Embryonic facial prominence (tissue), 1 donor: ENCODE measurements at regions not wholly inside any gene's neighbourhood (a gene's known extent, or its start where the extent isn't known, plus 50 kb on each side); places are given as distances from the start of the nearest gene placed in this dataset.
"Not testable (repeated sequence)": the region's sequence is repeated elsewhere in the genome, so short reads cannot be mapped to it uniquely, and the experiment has no call there.

ENCODE experiments used
- DNase-seq: peaks from one replicate; pipeline ENCODE4 v3.0.0-alpha.2; 2016; ENCODE audit errors: extremely low spot score

DNA sequence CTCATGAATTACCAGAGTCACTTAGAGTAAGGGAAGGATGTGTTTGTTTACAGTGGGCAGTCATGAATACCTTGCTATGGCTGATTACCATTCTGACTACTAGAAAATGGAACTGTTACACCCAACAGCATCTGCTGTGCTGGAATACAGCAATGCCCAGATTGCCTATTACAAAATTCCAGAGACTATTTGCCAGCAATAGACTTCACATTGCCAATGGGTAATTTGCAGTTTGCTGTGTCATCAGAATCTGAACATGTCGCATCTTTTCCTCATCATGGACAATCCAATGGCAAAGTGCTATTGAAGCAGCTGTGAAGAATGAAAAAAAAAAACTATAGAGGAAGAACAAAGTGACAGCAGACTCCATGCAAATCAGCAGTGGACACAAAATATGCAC lies 356.6 kb downstream of the CXXC4 start:
- no peak for DNase-seq

DNA sequence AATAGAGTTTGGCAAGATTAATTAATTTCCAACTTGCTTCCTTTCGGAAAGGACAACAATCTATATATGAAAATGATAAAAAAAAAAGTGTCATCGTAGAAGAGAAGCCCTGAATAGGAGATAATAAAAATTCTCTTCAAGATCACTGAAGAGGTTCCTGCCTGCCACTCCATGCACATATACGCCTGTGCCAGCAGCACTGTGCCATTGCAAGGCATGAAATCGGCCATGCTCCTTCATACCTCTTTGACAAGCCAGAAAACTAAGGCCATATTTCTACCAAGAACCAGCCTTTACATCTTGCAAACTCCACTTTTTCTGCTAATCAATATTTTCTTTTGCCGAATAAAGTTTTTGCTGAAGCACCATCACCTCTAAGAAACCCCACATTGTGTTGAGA lies 365.5 kb downstream of the CXXC4 start:
- DNase-seq, result no peak

DNA sequence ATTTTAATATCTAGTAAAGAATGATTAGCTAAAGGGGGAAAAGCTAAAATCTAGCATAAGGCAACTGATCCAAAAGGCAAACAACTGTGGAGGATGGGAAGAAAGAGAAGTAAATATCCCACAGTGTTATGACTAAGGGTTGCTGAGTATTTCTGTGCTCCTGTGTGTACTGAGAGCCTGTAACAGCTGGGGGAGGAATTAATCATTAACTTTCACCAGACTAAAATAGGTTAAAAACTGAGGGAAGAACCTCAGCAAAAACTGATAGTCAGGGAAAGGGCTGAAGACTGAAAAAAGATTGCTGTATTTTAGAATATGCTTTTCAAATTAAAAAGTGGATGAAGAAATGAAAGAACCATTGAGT lies 365.9 kb downstream of the CXXC4 start:
- no peak for DNase-seq

DNA sequence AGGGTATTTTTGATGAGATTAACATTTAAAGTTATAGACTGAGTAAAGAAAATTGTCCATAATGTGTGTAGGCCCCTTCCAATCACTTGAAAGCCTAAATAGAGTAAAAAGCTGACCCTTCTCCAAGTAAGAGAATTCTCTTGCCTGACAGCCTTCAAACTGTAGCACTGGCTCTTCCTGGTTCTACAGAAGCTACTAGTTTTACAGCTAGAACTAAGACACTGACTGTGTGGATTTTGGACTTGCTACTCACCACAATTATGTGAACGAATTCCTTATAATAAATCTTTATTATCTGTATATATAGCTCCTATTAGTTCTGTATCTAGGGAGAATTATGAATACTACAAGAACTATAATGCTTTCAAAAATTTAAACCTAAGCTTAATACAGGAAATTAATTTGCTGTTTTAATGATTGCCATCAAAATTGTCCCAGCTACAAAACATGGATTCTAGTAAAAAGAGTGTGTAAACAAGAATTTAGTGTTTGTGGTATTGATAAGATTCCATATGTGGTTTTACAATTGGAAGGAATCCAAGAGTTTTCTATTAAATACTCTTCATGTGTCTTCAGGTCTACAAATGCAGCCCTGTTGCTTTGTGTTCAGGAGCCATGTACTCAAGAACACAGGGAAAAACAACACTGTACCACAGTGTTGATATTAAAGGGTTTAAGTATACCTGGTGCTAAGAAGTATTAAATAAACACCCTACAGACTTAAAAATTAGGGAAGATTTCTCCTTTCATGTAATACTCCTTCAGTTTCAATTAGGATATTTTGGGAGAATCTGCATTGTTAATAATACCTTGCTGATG lies 366.5 kb downstream of the CXXC4 start:
- DNase-seq, result no peak

DNA sequence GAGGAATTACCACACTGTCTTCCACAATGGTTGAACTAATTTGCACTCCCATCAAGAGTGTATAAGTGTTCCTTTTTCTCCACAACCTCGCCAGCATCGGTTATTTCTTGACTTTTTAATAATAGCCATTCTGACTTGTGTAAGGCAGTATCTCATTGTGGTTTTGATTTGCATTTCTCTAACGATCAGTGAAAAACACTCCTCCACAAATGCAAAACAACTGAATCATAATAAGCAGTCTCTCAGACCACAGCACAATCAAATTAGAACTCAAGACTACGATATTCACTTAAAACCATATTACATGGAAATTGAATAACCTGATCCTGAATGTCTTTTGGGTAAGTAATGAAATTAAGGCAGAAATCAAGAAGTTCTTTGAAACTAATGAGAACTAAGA lies 371.7 kb downstream of the CXXC4 start:
- no peak for DNase-seq

DNA sequence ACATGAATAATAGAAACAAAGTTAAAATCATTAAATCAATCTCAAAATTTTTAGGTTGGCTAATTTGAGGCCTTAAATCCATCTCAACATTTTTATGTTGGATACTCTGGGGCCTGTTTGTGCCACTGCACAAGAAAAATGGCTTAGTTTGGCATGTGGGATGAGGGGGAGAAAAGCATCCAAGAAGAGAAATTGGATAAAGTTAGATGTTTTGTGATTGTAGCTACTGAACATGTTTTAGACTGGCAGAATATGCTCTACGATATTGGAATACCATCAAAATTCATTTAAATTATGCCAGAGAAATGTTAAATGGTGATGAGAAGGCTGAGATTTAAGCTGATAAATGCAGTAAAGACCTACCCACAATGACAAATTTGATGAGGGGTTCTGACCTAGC lies 376.9 kb downstream of the CXXC4 start:
- no peak for DNase-seq

DNA sequence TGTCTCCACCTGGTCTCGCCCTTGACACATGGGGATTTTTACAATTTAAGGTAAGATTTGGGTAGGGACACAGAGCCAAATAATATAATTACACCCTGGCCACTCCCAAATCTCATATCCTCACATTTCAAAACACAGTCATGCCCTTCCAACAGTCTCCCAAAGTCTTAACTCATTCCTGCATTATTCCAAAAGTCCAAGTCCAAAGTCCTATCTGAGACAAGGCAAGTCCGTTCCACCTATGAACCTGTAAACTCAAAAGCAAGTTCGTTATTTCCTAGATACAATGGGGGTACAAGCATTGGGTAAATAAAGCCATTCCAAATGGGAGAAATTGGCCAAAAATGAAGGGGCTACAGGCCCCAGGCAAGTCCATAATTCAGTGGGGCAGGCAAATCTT lies 380.8 kb downstream of the CXXC4 start:
- no peak for DNase-seq

DNA sequence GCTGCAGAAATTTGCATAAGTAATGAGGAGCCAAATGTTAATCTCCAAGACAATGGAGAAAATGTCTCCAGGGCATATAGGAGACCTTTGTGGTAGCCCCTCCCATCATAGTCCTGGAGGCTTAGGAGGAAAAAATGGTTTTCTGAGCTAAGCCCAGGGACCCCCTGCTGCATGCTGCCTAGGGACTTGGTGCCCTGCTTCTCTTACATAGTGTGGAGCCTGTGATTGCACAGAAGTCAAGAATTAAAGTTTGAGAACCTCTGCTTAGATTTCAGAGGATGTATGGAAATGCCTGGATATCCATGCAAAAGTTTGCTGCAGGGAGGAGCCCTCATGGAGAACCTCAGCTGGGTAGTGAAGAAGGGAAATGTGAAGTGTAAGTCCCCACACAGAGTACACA lies 379.4 kb upstream of the TACR3 start:
- DNase-seq, result no peak

DNA sequence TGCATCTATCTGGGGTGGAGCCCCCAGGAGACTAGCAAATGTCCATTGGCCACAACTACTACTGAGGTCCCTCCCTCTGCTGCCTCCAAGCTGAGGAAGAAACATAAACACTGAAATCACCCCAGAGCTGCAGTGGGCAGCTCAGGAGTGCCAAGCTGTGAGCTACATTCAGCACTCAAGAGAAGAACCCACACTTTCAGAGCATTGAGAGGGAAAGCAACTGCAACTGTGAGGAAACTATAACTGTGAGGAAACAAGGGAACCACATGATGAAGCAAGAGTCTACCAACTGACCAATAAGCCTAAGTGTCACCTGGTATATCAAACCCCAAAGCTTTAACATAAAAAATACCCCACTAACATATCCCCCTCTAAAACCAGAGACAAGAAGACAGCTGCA lies 373.5 kb upstream of the TACR3 start:
- DNase-seq, result no peak

DNA sequence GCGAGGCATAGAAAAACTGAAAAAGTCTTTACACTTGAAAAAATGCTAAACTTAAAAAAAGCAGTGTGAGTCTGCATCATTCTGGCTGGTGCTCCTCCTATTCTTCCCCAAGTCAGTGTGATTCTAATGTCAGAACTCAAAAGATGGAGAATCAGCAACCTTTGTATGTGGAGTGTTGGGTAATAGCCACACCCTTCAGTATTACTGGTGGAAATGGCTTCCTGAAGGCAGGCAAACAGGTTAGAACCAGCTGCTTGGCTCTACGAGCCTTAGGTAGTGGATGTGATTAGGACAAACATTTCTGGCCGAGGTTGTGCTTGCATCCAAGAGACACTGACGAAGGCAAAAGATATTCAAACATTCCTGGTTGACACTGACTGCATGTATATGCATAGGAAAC lies 353.4 kb upstream of the TACR3 start:
- DNase-seq, result no peak

DNA sequence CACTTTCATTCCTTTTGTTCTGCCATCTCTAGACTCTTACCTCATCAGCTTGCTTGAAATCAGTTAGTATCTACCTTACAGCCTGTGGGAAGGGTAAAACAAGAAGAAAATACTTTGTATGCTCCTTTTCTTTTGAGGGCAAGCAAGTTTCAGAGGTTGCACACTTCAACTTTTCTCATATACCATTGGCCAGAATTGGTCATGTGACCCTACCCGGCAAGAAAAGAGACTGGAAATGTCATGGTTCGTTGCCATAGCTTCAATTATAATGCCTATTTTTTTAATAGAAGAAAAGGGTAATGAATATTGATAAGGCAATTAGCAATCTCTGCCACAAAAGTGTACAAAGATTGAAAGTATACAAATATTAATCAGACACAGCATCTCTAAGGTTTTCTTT lies 346.7 kb upstream of the TACR3 start:
- no peak for DNase-seq

DNA sequence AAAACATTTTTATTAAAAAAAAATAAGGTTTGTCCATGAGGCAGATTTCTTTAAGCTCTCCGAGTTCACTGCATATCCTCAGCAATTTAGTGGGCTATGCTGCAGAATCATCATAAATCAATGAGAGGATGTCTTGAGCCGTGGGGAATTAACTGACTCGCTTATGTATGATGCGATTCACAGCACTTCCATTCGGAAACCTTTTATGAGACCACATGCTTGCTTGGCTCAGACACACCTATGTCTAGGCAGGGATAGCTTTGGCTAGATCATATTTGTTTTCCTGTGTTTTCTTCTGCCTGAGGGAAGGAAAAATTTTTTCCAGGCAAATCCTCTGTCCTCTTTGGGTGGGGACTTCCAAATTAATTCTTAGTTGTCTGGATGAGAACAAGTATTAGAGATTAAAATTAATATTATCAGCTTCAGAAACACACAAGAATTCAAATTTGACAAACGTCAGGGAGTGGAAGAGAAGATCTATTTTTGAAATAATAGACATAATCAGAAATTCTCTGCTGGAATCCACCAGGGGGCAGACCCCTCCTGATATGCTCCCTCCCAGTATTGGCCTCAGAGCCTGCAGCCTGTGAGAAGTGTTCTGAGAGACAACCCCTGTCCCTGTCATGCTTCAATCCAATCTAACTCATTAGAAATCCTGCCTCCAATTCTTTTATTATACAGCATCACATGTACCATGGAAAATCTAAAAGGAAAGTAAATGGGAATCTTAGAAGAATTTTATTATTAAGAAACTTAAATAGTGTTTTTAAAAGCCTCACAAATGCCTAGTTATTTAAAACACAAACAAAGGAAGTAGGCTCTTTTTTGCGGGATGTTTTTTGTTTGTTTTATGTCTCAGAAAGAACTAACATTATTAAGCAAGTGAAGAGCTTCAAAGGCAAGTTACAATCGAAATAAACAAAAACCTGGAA lies 345.1 kb upstream of the TACR3 start:
- peak; percentile 25 for DNase-seq

DNA sequence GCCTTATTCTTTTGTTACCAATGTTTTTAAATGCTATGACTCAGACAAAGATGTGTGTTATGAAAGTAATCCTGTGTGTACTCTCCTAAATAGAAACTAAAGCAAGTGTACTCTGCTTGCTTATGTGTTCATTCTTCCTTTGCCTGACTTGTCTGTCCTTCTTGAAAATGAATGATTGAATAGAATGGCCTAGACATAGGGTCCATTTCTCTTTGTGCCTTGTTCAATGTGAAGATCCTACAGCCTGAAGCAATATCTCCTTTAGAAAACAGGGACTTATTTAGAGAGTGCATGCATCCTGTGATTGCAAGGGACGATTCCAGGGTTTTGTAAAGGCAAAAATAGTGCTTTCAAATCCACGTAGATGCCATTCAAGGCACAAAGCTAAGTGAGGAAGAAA lies 343.6 kb upstream of the TACR3 start:
- DNase-seq, result no peak

DNA sequence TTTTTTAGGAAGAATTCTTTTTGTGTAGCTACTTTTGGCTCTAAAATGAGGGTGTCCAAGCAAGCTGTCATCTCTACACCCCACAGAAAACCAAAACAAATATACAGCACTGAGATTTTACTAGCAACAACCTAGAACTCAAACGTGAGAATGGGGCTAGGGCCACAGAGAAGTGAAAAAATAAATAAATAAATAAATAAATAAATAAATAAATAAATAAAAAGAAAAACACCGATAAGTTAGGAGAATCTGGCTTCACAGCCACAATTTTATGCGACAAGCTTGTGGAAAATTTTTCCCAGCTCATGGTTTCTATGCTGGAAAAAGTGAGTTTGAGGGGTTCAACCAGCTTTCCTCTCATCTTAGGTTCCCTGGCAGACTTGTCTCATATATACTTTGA lies 324.6 kb upstream of the TACR3 start:
- DNase-seq, result no peak

DNA sequence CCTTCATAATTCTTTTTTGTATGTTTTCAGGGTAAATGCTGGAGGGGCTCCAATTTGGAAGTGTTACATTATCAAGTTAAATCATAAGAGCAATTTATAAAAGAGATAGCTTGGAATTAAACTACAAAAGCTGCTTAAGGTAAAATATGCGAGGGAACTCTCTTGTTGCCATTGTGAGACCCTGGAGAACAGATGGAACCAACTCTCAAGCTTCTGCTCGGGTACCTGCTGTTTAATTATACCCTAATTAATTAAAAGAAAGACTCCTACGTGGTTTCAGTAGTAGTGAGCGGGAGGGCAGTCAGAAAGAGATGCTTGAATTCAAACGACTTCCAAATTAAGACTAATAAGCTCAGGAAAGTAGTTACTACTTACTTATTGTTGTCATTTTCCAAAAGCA lies 313.1 kb upstream of the TACR3 start:
- no peak for DNase-seq

DNA sequence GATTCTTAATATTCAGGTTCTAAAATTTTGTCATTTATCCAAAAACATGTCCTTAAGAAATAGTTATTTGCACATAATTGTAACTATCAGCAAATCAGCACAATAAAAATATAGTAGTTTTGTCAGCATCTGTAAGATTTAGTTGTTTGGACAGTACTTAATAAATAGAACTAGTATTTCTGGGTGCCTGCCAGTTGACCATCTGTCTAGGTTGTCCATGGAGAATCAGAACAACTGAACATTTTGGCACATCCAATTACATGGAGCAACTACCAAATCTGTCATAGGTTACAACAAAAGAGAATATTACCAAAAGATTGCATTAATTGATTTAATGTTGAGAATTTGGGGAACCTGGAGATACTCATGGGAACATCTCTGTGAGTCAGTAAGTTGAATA lies 305.5 kb upstream of the TACR3 start:
- no peak for DNase-seq

DNA sequence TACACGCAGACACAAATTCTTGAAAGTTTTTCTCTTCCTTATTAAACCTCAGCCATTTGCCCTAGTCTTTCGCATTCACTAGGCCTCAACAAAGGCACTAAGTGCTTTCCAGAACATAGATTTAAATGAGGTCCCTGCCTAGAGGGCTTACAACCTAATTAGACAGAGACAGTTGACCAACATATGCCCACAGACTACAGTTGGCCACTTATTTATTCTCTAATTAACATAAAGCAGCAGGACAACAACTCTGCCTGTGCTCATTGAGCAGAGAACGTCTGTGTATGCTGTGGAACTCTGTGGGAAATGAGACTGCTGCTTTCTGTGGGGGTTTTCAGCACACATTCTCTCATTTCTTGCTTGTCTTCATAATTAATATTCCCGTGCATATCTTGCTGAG lies 303.0 kb upstream of the TACR3 start:
- no peak for DNase-seq

DNA sequence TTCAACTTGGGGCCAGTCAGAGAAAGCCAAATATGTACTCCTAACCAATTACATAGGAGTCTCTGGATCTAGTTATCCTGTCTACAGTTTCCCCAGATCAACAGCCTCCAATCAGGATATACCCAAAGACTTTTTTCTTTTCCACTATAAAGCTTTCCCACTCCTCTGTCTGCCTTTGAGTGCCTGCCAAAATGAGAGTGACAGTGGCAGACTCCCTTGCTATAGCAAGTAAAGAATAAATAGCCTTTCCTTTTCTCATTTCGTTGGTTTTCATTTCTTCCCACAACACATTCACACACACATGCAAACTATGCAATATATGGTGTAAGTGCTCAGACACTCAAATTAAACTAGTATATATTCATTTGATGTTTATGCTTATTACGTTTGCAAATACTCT lies 302.4 kb upstream of the TACR3 start:
- no peak for DNase-seq

DNA sequence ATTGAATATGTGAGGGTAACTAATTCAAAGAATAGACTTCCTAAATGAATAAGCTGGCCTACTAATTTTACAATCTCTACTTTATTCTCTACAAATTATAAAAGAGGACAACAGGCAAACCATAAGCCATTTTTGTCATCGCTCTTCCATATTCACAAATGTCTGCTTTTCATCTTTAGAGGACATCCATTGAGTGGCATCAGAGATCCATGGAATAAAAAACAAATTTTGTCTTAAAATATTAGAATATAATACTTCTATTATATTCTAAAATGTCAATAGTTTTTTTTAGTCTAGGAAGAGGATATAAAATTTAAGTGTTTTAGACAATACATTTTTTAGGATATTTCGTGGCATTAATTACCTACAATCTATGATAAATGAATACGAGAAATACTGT lies 300.9 kb upstream of the TACR3 start:
- DNase-seq, result no peak

DNA sequence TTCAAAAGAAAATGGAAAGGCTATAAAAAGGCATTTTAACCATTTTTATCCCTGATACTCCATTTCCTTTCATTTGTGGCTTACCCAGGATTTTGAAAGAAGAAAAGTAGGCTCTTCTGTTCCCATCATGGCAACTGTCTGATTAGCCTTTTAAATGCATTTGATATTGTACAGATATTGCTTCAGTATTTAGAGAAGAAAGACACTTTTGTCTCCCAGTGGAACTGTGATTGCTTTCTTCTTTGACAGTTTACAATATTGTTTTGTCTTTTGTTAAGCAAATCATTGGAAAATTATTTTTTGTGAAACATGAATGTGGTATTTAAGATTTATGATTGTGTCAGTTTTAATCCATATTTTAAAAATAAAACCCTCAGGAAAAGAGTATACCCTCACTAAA lies 297.4 kb upstream of the TACR3 start:
- no peak for DNase-seq

DNA sequence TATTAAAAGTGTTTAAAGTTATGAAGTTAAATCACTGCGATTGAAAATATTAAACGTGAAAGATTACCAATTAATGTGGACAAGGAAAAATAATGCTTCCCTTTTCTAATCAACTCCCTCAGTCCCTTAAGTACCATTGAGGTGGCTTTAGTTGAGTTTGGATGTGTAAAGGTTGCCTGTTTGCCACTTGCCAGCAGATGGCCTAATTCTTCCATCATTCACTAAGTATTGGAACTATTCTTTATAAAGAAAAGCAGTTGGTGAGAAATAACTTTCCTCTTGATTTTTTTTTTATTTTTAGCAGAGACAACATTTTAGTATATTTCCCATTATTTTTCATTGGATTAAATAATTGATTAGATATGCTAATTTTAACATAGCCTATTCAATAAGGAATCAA lies 295.9 kb upstream of the TACR3 start:
- no peak for DNase-seq

DNA sequence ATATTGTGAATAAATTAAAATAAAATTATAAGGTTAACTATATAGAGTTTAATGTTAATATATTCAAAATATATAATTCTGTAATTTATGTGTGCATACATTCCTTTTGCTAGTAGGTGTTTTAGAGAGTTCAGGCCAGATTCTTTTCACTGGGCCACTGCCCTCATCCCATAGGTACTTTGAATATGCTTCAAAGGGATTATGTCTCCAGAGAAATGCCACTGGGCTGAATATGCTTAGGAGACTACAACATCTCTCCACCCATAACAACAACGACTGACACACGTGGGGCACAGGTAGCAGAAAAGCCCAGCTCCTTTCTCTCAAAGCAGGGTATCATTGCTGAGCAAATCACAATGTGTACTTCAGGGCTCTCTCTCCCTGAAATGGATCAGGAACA lies 290.9 kb upstream of the TACR3 start:
- DNase-seq, result no peak

DNA sequence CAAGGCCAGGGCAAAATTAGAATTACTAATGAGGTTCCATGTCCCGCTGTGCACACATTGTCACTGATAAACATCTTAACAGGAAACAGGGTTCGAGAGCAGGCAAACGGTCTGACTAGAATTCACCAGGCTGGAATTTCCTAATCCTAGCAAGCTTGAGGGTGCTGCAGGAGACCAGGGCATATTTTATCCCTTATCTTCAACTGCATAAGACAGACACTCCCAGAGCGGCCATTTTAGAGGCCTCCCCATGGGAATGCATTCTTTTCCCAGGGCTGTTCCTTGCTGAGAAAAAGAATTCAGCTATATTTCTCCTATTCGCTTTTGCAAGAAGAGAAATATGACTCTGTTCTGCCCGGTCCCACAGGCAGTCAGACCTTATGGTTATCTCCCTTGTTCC lies 282.5 kb upstream of the TACR3 start:
- not testable (repeated sequence) for DNase-seq
